Epithelial cell of esophagus (primary cell): ENCODE measurements at regions not wholly inside any gene's neighbourhood (a gene's known extent, or its start where the extent isn't known, plus 50 kb on each side); places are given as distances from the start of the nearest gene placed in this dataset.

Experiments
- DNase-seq: peaks from one replicate; pipeline ENCODE4 v3.0.0; 2010; ENCODE audit warnings: low read depth
- H3K4me3 ChIP-seq: 2 replicates; pipeline ENCODE4 v1.5.1; 2011; ENCODE audit warnings: mild to moderate bottlenecking, low read length, control low read depth
- CTCF ChIP-seq: IDR thresholded peaks from 2 replicates; pipeline ENCODE4 v1.5.1; 2011; ENCODE audit warnings: low read depth, mild to moderate bottlenecking, low read length, control low read depth, inconsistent platforms; ENCODE audit not compliant: insufficient read depth; ENCODE audit errors: missing control alignments

- DNase-seq: no peak
- no peak overlapping the region for H3K4me3 ChIP-seq
- TF ChIP-seq CTCF: no peak
Measured at GRCh38 chr12:92089559-92089958, 56.1 kb downstream of the BTG1 start.

- H3K4me3 ChIP-seq: no peak overlapping the region
- no peak for TF ChIP-seq CTCF
- no peak for DNase-seq
Measured at GRCh38 chr12:92088805-92089204, 56.8 kb downstream of the BTG1 start.

GRCh38 chr12:92085736-92086040, 60.0 kb downstream of the BTG1 start:
- DNase-seq: no peak
- TF ChIP-seq CTCF: no peak
- H3K4me3 ChIP-seq: no peak overlapping the region

- no peak for DNase-seq
- H3K4me3 ChIP-seq: no peak overlapping the region
- TF ChIP-seq CTCF: no peak
Measured at GRCh38 chr12:92085040-92085735, 60.5 kb downstream of the BTG1 start.

GRCh38 chr12:92080911-92081285, 64.7 kb downstream of the BTG1 start:
- peak; percentile 48 for DNase-seq
- no peak for TF ChIP-seq CTCF

GRCh38 chr12:92079054-92079385, 66.6 kb downstream of the BTG1 start:
- H3K4me3 ChIP-seq: no peak overlapping the region
- no peak for TF ChIP-seq CTCF
- no peak for DNase-seq

More at GRCh38 chr12:92080911-92081285, 64.7 kb downstream of the BTG1 start:
- H3K4me3 ChIP-seq: no peak overlapping the region
